ENCODE measurements at regions not wholly inside any gene's neighbourhood (a gene's known extent, or its start where the extent isn't known, plus 50 kb on each side); places are given as distances from the start of the nearest gene placed in this dataset.
"Not testable (repeated sequence)": the region's sequence is repeated elsewhere in the genome, so short reads cannot be mapped to it uniquely, and the experiment has no call there.

GRCh38 chr3:74426571-74426970, 187.9 kb downstream of the CNTN3 start:
- FAIRE-seq, result no peak
- DNase-seq (ENCODE audit: insufficient read length, low spot score), result no peak

- no peak for DNase-seq (ENCODE audit: insufficient read length, low spot score)
- FAIRE-seq, result no peak
Measured at GRCh38 chr3:74423867-74424266, 190.6 kb downstream of the CNTN3 start.

- DNase-seq (ENCODE audit: insufficient read length, low spot score) (no peak), FAIRE-seq (no peak)
Measured at GRCh38 chr3:74420538-74421124, 193.8 kb downstream of the CNTN3 start.

- DNase-seq (ENCODE audit: insufficient read length, low spot score) (no peak), FAIRE-seq (no peak)
Measured at GRCh38 chr3:74415731-74416130, 198.7 kb downstream of the CNTN3 start.

- DNase-seq (ENCODE audit: insufficient read length, low spot score) (no peak), FAIRE-seq (no peak)
Measured at GRCh38 chr3:74413547-74414241, 200.8 kb downstream of the CNTN3 start.

- no peak for DNase-seq (ENCODE audit: insufficient read length, low spot score)
- no peak for FAIRE-seq
Measured at GRCh38 chr3:74410276-74410941, 204.1 kb downstream of the CNTN3 start.

- DNase-seq (ENCODE audit: insufficient read length, low spot score) (no peak), FAIRE-seq (no peak)
Measured at GRCh38 chr3:74409066-74409465, 205.4 kb downstream of the CNTN3 start.

GRCh38 chr3:74403307-74403706, 211.2 kb downstream of the CNTN3 start:
- DNase-seq (ENCODE audit: insufficient read length, low spot score), result no peak
- FAIRE-seq, result no peak

- FAIRE-seq, result no peak
- no peak for DNase-seq (ENCODE audit: insufficient read length, low spot score)
Measured at GRCh38 chr3:74402821-74403220, 211.6 kb downstream of the CNTN3 start.

GRCh38 chr3:74393426-74393825, 221.0 kb downstream of the CNTN3 start:
- no peak for FAIRE-seq
- no peak for DNase-seq (ENCODE audit: insufficient read length, low spot score)

- FAIRE-seq (no peak), DNase-seq (ENCODE audit: insufficient read length, low spot score) (no peak)
Measured at GRCh38 chr3:74390121-74390877, 224.2 kb downstream of the CNTN3 start.

GRCh38 chr3:74387111-74387735, 227.2 kb downstream of the CNTN3 start:
- DNase-seq (ENCODE audit: insufficient read length, low spot score) (no peak), FAIRE-seq (no peak)

GRCh38 chr3:74384159-74384558, 230.3 kb downstream of the CNTN3 start:
- DNase-seq (ENCODE audit: insufficient read length, low spot score) (no peak), FAIRE-seq (no peak)

GRCh38 chr3:74377669-74378068, 236.8 kb downstream of the CNTN3 start:
- DNase-seq (ENCODE audit: insufficient read length, low spot score) (no peak), FAIRE-seq (no peak)

GRCh38 chr3:74376323-74376722, 238.1 kb downstream of the CNTN3 start:
- not testable (repeated sequence) for DNase-seq (ENCODE audit: insufficient read length, low spot score); FAIRE-seq

GRCh38 chr3:74375653-74376052, 238.8 kb downstream of the CNTN3 start:
- DNase-seq (ENCODE audit: insufficient read length, low spot score), result no peak
- no peak for FAIRE-seq

GRCh38 chr3:74372743-74373142, 241.7 kb downstream of the CNTN3 start:
- FAIRE-seq (no peak), DNase-seq (ENCODE audit: insufficient read length, low spot score) (no peak)

- DNase-seq (ENCODE audit: insufficient read length, low spot score), result no peak
- FAIRE-seq, result no peak
Measured at GRCh38 chr3:74370342-74370741, 244.1 kb downstream of the CNTN3 start.

- FAIRE-seq (no peak), DNase-seq (ENCODE audit: insufficient read length, low spot score) (no peak)
Measured at GRCh38 chr3:74366331-74366730, 248.1 kb downstream of the CNTN3 start.

GRCh38 chr3:74363346-74363745, 251.1 kb downstream of the CNTN3 start:
- DNase-seq (ENCODE audit: insufficient read length, low spot score) (no peak), FAIRE-seq (no peak)

- DNase-seq (ENCODE audit: insufficient read length, low spot score), result no peak
- FAIRE-seq, result no peak
Measured at GRCh38 chr3:74360406-74360805, 254.1 kb downstream of the CNTN3 start.
